Lower lobe of right lung (tissue), 2 donors: ENCODE measurements at regions not wholly inside any gene's neighbourhood (a gene's known extent, or its start where the extent isn't known, plus 50 kb on each side); places are given as distances from the start of the nearest gene placed in this dataset.

Source experiments
- ATAC-seq, 2 donors: fragments of 200-7000 bp; cut with Tn5 transposase; one replicate each; pipeline ENCODE4 v1.9.1; 2020 to 2022; ENCODE audit warnings: mild to moderate bottlenecking in 2 of 2, moderate library complexity in 2 of 2
- DNase-seq: peaks from one replicate; pipeline ENCODE4 v3.0.0-alpha.2; 2020
- H3K27ac ChIP-seq: fragments of 200-600 bp; one replicate; pipeline ENCODE4 v1.8.0; 2022
- H3K27me3 ChIP-seq: fragments of 200-600 bp; one replicate; pipeline ENCODE4 v1.8.0; 2022; ENCODE audit warnings: low read depth
- H3K36me3 ChIP-seq: fragments of 200-600 bp; one replicate; pipeline ENCODE4 v1.8.0; 2022; ENCODE audit warnings: mild to moderate bottlenecking
- H3K4me1 ChIP-seq: fragments of 200-600 bp; one replicate; pipeline ENCODE4 v1.8.0; 2022
- H3K4me3 ChIP-seq: fragments of 200-600 bp; one replicate; pipeline ENCODE4 v1.8.0; 2022; ENCODE audit warnings: mild to moderate bottlenecking
- H3K9me3 ChIP-seq: fragments of 200-600 bp; one replicate; pipeline ENCODE4 v1.8.0; 2022
- CTCF ChIP-seq: fragments of 200-600 bp; IDR thresholded peaks from one replicate; pipeline ENCODE4 v1.8.0; 2022; ENCODE audit warnings: antibody characterized with exemption, mild to moderate bottlenecking
- intact Hi-C: fragments of 100-400 bp; cut with DNase I; formaldehyde crosslinking; loops from one replicate; pipeline ENCODE4 v1.11.0; 2022
- donor health status: DM: no; HTN: yes; CAD: no; lungs with severe emphysema.

- H3K36me3 ChIP-seq, result no peaks in the 10 kb centered on the region
- no peaks in the 10 kb centered on the region for H3K9me3 ChIP-seq
- TF ChIP-seq CTCF, result no peak
- intact Hi-C loops, result no loop called here
- DNase-seq, result no peak
- ATAC-seq, result no peak
- H3K4me1 ChIP-seq, result no peaks in the 10 kb centered on the region
- no peak overlapping the region for H3K27ac ChIP-seq
- H3K4me3 ChIP-seq, result no peak overlapping the region
- H3K27me3 ChIP-seq, result no peaks in the 10 kb centered on the region
Observed at GRCh38 chr5:118726891-118727290, 261.5 kb downstream of the DTWD2 start.

GRCh38 chr5:118723021-118723338, 265.4 kb downstream of the DTWD2 start:
- intact Hi-C loops, result no loop called here
- H3K27ac ChIP-seq, result no peak overlapping the region
- no peak for TF ChIP-seq CTCF
- H3K27me3 ChIP-seq, result no peaks in the 10 kb centered on the region
- no peak for DNase-seq
- no peaks in the 10 kb centered on the region for H3K36me3 ChIP-seq
- ATAC-seq, result peak in 1 of 2 donors; percentile 48
- no peak overlapping the region for H3K4me3 ChIP-seq
- no peaks in the 10 kb centered on the region for H3K4me1 ChIP-seq
- no peaks in the 10 kb centered on the region for H3K9me3 ChIP-seq

GRCh38 chr5:118722122-118723020, 266.0 kb downstream of the DTWD2 start:
- intact Hi-C loops, result no loop called here
- H3K4me3 ChIP-seq, result no peak overlapping the region
- no peak for TF ChIP-seq CTCF
- no peaks in the 10 kb centered on the region for H3K36me3 ChIP-seq
- H3K27me3 ChIP-seq, result no peaks in the 10 kb centered on the region
- DNase-seq, result no peak
- H3K4me1 ChIP-seq, result no peaks in the 10 kb centered on the region
- no peak overlapping the region for H3K27ac ChIP-seq
- no peaks in the 10 kb centered on the region for H3K9me3 ChIP-seq
- ATAC-seq, result no peak

GRCh38 chr5:118711727-118712126, 276.6 kb downstream of the DTWD2 start:
- DNase-seq (no peak), ATAC-seq (no peak)
- Histone ChIP-seq H3K4me3 (no peak overlapping the region), H3K36me3 (no peaks in the 10 kb centered on the region), H3K27ac (no peak overlapping the region), H3K27me3 (no peaks in the 10 kb centered on the region), H3K9me3 (peaks cover 4% of the 10 kb centered on the region), H3K4me1 (no peaks in the 10 kb centered on the region)
- TF ChIP-seq CTCF, result no peak
- intact Hi-C loops, result no loop called here

GRCh38 chr5:118705959-118706667, 282.2 kb downstream of the DTWD2 start:
- Histone ChIP-seq H3K36me3 (no peaks in the 10 kb centered on the region), H3K9me3 (no peaks in the 10 kb centered on the region), H3K27ac (no peak overlapping the region), H3K4me1 (no peaks in the 10 kb centered on the region), H3K4me3 (no peak overlapping the region), H3K27me3 (no peaks in the 10 kb centered on the region)
- no peak for ATAC-seq
- DNase-seq, result no peak
- intact Hi-C loops, result no loop called here
- no peak for TF ChIP-seq CTCF
